ENCODE measurements at regions not wholly inside any gene's neighbourhood (a gene's known extent, or its start where the extent isn't known, plus 50 kb on each side); places are given as distances from the start of the nearest gene placed in this dataset.

DNA sequence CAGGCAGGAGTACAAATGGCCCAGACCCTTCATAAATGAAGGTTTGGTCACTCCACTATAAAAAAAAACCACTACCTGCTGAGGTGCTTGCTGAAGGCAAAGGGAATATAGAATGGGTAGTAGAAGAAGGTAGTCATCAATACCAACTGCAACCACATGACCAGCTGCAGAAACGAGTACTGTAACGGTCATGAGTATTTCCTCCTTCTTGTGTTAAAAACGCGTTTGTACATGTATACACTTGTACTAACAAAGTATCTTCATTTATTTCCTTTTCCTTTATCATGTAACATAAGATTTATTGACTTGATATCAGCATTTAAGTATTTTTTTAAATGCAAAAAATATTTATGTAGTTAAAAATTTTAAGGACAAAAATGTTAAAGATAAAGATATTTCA is 238.6 kb downstream of the TFAP2B start:
- Mint-ChIP-seq H3K36me3 (ENCODE audit: low read depth) (0 out of 3 replicates have a peak, but pooled peaks cover 4% of the 10 kb centered on the region), H3K27me3 (ENCODE audit: insufficient read depth, low read depth, poor library complexity) (no peaks in the 10 kb centered on the region), H3K4me1 (peaks cover 8% of the 10 kb centered on the region; the same call in 2 of the 3 replicates), H3K9me3 (peaks cover 13% of the 10 kb centered on the region; the same call in 2 of the 3 replicates), H3K27ac (no peak overlapping the region), H3K4me3 (no peak overlapping the region)
- Histone ChIP-seq H2AFZ (no peak overlapping the region), H3K4me2 (no peak overlapping the region), H3K27me3 (ENCODE audit: insufficient read depth) (no peaks in the 10 kb centered on the region), H3K36me3 (ENCODE audit: insufficient read depth) (no peaks in the 10 kb centered on the region), H3F3A (replicated peaks; ENCODE audit: low read depth) (no peaks in the 10 kb centered on the region), H3K4me1 (ENCODE audit: insufficient read depth) (peaks cover 7% of the 10 kb centered on the region; the same call in 1 of the 2 replicates), H4K20me1 (replicated peaks; ENCODE audit: insufficient read depth) (no peaks in the 10 kb centered on the region), H3K27ac (ENCODE audit: low read depth) (no peak overlapping the region), H3K79me2 (replicated peaks; ENCODE audit: insufficient read depth) (no peaks in the 10 kb centered on the region), H3K9me2 (ENCODE audit: insufficient read depth) (0 out of 2 replicates have a peak, but pooled peaks cover 8% of the 10 kb centered on the region), H3K4me3 (no peak overlapping the region)
- TF ChIP-seq ZNF331 (CRISPR knock-in tag; IDR thresholded peaks at IDR 0.05; ENCODE audit: low read depth), result no peak
- no peak for TF ChIP-seq EZH2phosphoT487 (IDR thresholded peaks at IDR 0.05; ENCODE audit: unreplicated experiment)
- no peak for TF ChIP-seq STAT1 (IDR thresholded peaks at IDR 0.05; ENCODE audit: unreplicated experiment)
- TF ChIP-seq ZNF114 (CRISPR knock-in tag; IDR thresholded peaks at IDR 0.05), result no peak
- TF ChIP-seq JUNB (IDR thresholded peaks at IDR 0.05; ENCODE audit: unreplicated experiment), result no peak
- TF ChIP-seq, protein P1, sequence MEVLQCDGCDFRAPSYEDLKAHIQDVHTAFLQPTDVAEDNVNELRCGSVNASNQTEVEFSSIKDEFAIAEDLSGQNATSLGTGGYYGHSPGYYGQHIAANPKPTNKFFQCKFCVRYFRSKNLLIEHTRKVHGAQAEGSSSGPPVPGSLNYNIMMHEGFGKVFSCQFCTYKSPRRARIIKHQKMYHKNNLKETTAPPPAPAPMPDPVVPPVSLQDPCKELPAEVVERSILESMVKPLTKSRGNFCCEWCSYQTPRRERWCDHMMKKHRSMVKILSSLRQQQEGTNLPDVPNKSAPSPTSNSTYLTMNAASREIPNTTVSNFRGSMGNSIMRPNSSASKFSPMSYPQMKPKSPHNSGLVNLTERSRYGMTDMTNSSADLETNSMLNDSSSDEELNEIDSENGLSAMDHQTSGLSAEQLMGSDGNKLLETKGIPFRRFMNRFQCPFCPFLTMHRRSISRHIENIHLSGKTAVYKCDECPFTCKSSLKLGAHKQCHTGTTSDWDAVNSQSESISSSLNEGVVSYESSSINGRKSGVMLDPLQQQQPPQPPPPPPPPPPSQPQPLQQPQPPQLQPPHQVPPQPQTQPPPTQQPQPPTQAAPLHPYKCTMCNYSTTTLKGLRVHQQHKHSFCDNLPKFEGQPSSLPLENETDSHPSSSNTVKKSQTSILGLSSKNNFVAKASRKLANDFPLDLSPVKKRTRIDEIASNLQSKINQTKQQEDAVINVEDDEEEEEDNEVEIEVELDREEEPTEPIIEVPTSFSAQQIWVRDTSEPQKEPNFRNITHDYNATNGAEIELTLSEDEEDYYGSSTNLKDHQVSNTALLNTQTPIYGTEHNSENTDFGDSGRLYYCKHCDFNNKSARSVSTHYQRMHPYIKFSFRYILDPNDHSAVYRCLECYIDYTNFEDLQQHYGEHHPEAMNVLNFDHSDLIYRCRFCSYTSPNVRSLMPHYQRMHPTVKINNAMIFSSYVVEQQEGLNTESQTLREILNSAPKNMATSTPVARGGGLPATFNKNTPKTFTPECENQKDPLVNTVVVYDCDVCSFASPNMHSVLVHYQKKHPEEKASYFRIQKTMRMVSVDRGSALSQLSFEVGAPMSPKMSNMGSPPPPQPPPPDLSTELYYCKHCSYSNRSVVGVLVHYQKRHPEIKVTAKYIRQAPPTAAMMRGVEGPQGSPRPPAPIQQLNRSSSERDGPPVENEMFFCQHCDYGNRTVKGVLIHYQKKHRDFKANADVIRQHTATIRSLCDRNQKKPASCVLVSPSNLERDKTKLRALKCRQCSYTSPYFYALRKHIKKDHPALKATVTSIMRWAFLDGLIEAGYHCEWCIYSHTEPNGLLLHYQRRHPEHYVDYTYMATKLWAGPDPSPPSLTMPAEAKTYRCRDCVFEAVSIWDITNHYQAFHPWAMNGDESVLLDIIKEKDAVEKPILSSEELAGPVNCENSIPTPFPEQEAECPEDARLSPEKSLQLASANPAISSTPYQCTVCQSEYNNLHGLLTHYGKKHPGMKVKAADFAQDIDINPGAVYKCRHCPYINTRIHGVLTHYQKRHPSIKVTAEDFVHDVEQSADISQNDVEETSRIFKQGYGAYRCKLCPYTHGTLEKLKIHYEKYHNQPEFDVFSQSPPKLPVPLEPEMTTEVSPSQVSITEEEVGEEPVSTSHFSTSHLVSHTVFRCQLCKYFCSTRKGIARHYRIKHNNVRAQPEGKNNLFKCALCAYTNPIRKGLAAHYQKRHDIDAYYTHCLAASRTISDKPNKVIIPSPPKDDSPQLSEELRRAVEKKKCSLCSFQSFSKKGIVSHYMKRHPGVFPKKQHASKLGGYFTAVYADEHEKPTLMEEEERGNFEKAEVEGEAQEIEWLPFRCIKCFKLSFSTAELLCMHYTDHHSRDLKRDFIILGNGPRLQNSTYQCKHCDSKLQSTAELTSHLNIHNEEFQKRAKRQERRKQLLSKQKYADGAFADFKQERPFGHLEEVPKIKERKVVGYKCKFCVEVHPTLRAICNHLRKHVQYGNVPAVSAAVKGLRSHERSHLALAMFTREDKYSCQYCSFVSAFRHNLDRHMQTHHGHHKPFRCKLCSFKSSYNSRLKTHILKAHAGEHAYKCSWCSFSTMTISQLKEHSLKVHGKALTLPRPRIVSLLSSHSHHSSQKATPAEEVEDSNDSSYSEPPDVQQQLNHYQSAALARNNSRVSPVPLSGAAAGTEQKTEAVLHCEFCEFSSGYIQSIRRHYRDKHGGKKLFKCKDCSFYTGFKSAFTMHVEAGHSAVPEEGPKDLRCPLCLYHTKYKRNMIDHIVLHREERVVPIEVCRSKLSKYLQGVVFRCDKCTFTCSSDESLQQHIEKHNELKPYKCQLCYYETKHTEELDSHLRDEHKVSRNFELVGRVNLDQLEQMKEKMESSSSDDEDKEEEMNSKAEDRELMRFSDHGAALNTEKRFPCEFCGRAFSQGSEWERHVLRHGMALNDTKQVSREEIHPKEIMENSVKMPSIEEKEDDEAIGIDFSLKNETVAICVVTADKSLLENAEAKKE (CRISPR knock-in tag; IDR thresholded peaks at IDR 0.05), result no peak
- no peak for TF ChIP-seq POLR2AphosphoS5 (IDR thresholded peaks at IDR 0.05; ENCODE audit: low read depth)
- TF ChIP-seq CREB1 (CRISPR knock-in tag; IDR thresholded peaks at IDR 0.05; ENCODE audit: low read depth), result no peak
- no peak for TF ChIP-seq REST (IDR thresholded peaks at IDR 0.05; ENCODE audit: unreplicated experiment)
- TF ChIP-seq EZH2 (IDR thresholded peaks at IDR 0.05; ENCODE audit: low read depth, unreplicated experiment), result no peak
- no peak for TF ChIP-seq NANOG (IDR thresholded peaks at IDR 0.05; ENCODE audit: borderline replicate concordance)
- TF ChIP-seq CTCF (conservative IDR thresholded peaks at IDR 0.05; ENCODE audit: low read depth in 2 of 2), result no peak
- TF ChIP-seq, protein P2, sequence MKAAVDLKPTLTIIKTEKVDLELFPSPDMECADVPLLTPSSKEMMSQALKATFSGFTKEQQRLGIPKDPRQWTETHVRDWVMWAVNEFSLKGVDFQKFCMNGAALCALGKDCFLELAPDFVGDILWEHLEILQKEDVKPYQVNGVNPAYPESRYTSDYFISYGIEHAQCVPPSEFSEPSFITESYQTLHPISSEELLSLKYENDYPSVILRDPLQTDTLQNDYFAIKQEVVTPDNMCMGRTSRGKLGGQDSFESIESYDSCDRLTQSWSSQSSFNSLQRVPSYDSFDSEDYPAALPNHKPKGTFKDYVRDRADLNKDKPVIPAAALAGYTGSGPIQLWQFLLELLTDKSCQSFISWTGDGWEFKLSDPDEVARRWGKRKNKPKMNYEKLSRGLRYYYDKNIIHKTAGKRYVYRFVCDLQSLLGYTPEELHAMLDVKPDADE (IDR thresholded peaks at IDR 0.05), result no peak
- no peak for DNase-seq (ENCODE audit: low spot score)
- no peak for ATAC-seq
